ENCODE measurements at regions not wholly inside any gene's neighbourhood (a gene's known extent, or its start where the extent isn't known, plus 50 kb on each side); places are given as distances from the start of the nearest gene placed in this dataset.
"Not testable (repeated sequence)": the region's sequence is repeated elsewhere in the genome, so short reads cannot be mapped to it uniquely, and the experiment has no call there.

- DNase-seq, result no peak
These were observed 392.5 kb downstream of the ZNF674 start for GRCh38 chrX:46152756-46153155.

- not testable (repeated sequence) for DNase-seq
These were observed 393.9 kb downstream of the ZNF674 start for GRCh38 chrX:46151332-46151731.

- no peak for DNase-seq
These were observed 400.7 kb downstream of the ZNF674 start for GRCh38 chrX:46144566-46144965.

GRCh38 chrX:46140272-46140671, 404.9 kb downstream of the ZNF674 start:
- no peak for DNase-seq

DNA sequence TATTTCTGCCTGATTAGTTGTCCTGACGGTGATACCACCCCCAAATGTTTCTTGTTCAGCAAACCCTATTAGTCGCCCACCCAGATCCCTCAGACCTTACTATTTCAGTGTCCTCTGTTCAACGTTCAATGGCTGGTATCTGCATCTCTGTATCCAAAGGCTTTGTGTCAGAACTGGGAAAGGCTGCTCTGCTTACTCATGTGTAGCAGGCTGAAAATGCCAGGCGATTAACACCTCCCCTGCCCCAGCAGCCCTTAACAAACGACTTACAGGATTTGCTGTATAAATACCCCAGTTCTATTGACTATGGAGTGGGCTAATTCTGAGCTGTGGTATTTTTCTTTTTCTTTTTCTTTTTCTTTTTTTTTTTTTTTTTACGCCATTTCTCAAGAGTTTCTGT, 415.0 kb downstream of the ZNF674 start:
- no peak for DNase-seq

- no peak for DNase-seq
These were observed 420.1 kb downstream of the ZNF674 start for GRCh38 chrX:46125111-46125510.

- DNase-seq, result no peak
These were observed 428.0 kb downstream of the ZNF674 start for GRCh38 chrX:46117234-46117633.

- not testable (repeated sequence) for DNase-seq
These were observed 457.9 kb downstream of the ZNF674 start for GRCh38 chrX:46087310-46087709.

- DNase-seq, result not testable (repeated sequence)
These were observed 465.1 kb downstream of the ZNF674 start for GRCh38 chrX:46080121-46080520.

- no peak for DNase-seq
These were observed 472.4 kb downstream of the ZNF674 start for GRCh38 chrX:46072791-46073190.

DNA sequence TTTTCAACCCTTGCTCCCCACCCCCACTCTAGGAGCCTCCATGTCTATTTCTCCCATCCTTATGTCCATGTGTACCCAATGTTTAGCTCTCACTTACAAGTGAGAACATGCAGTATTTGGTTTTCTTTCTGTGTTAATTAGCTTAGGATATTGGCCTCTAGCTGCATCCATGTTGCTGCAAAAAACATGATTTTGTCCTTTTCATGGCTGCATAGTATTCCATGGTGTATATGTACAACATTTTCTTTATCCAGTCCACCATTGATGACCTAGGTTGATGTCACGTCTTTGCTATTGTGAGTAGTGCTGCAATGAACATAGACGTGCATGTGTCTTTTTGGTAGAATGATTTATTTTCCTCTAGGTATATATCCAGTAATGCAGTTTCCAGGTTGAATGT, 472.8 kb downstream of the ZNF674 start:
- DNase-seq, result no peak

- DNase-seq, result no peak
These were observed 474.8 kb downstream of the ZNF674 start for GRCh38 chrX:46070421-46070820.

DNA sequence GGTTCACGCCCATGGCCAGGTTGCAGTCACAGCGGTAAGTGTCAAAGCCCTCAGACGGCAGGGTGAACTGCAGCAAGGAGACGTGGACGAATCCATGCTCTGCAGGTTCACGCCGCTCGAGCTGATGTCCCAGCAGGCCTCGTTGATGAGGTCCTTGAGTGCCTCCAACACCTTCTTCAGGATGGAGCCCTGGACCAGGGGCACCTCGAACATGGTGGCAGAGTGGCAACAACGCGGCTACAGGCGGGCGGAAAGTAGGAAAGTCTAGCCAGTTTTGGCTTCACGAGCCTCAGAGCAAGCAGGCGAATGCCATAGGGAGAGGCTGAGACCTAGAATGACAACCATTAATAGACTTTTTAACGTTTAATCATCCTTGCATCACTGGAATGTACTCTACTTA, 485.9 kb downstream of the ZNF674 start:
- DNase-seq, result no peak

GRCh38 chrX:46044486-46044885, 500.7 kb downstream of the ZNF674 start:
- DNase-seq, result no peak

GRCh38 chrX:46040001-46040400, 505.2 kb downstream of the ZNF674 start:
- DNase-seq, result no peak

- DNase-seq, result no peak
These were observed 505.7 kb downstream of the ZNF674 start for GRCh38 chrX:46039526-46039925.

- no peak for DNase-seq
These were observed 508.7 kb downstream of the ZNF674 start for GRCh38 chrX:46036508-46036907.

GRCh38 chrX:46034868-46035267, 510.4 kb downstream of the ZNF674 start:
- DNase-seq, result no peak

- no peak for DNase-seq
These were observed 515.4 kb downstream of the ZNF674 start for GRCh38 chrX:46029777-46030176.

DNA sequence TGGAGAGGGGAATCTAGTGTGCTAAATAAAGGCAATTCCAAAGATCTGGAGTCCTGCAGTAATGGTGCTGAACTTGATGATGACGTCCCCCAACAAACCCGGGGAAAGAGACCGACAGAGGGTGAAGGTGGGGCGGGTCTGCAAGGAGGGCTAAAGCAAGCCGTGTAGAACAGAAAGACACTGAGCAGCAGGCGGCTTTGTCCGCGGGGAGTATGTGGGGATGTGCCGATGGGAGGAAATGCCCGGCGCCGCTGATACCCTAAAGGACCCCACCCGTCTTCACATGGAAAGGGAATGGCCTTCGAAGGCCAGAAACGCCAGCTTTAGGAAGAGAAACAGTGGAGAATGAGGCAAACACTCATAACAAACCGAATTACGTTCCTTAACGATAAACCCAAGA, 528.9 kb downstream of the ZNF674 start:
- DNase-seq, result no peak

DNA sequence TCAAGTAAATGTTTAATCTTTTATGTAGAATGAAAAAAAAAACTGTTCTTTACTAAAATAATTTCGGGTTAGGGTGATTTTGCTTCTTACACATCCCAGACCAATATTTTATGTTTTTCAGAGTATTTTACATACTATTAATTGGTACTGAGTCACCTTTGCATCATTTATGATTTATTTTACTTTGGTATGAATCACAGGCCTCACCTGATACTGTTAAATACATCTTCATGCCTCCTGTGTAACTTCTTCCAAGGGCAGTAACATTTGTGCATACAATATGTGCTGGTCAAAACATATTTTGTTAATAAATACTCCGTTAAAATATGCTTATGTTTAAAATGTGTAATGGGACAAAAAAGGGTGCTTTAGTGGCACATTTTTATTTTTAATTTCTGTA, 529.6 kb downstream of the ZNF674 start:
- DNase-seq, result no peak

- no peak for DNase-seq
These were observed 552.7 kb downstream of the ZNF674 start for GRCh38 chrX:45992402-45993123.

DNA sequence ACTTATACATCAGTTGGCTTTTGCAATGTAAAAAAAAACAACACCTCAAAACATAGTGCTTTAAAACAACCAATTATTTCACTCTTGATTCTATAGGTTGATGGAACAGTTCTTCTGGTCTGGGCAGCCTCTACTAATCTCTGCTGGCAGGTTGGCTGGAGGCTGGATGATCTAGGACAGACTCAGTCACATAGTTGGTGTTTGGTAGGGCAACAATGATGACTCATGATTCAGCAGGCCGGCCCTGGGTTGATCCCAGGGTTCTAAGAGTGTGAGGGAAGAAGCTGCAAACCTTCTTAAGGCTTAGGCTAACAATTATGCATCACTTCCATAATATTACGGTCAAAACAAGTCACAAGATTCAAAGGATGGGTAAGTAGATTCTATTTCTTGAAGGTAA, 558.2 kb downstream of the ZNF674 start:
- DNase-seq, result no peak

- no peak for DNase-seq
These were observed 559.1 kb downstream of the ZNF674 start for GRCh38 chrX:45986081-45986480.
